ENCODE measurements at regions not wholly inside any gene's neighbourhood (a gene's known extent, or its start where the extent isn't known, plus 50 kb on each side); places are given as distances from the start of the nearest gene placed in this dataset.

DNA sequence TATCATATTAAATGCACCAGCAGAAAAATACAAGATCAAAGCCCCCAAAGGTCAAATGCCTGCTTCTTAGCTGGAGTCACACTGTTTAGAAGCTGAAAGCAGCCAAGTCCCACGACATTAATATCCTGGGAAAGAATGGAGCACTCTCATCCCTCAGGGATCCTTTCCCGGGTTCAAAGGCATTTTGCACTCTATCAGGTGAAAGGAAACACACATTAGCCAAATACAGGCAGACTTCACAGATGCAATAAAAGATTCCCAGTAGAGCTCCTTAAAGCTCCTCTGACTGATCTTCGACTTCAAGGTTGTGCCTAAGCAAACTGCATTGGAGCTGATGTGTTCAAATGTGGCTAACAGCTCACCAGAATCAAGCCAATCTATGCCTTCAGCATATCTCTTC is 158.4 kb downstream of the RNF152 start (continued):
- no peak for TF ChIP-seq SMC3 (conservative IDR thresholded peaks at IDR 0.05; ENCODE audit: insufficient read depth, low read depth, low read length)
- TF ChIP-seq, protein P1, sequence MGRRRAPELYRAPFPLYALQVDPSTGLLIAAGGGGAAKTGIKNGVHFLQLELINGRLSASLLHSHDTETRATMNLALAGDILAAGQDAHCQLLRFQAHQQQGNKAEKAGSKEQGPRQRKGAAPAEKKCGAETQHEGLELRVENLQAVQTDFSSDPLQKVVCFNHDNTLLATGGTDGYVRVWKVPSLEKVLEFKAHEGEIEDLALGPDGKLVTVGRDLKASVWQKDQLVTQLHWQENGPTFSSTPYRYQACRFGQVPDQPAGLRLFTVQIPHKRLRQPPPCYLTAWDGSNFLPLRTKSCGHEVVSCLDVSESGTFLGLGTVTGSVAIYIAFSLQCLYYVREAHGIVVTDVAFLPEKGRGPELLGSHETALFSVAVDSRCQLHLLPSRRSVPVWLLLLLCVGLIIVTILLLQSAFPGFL (CRISPR knock-in tag; IDR thresholded peaks at IDR 0.05), result no peak

DNA sequence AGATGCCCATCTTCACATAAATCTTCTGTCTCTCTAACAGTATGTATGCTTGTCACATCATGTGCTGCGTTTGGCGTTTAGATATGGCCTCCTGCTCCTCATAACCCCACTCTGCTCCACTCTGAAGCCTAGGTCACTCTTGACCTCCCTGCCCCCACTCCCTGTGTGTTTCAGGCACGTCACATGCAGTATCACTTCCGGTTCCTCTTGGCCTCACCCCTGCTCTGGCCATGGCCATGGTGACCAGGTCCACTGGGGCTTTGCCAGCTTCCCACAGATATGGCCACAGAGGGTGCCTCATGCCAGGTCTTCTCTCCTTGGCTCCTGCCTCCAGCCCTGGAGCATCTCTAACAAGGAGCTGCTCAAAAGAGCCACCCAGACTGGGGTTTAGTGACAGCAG is 160.0 kb downstream of the RNF152 start:
- no peaks in the 10 kb centered on the region for H3K27me3 ChIP-seq (ENCODE audit: control insufficient read depth in 2 of 2, insufficient read depth in 2 of 2, low read length in 2 of 2)
- no peak overlapping the region for H3K27ac ChIP-seq (ENCODE audit: extremely low read depth, low read depth, low read length)
- H3K4me2 ChIP-seq (ENCODE audit: insufficient read depth, low read length), result no peak overlapping the region
- BruUV-seq (replicated peaks), result no TSS peak
- no peaks in the 10 kb centered on the region for H4K20me1 ChIP-seq (replicated peaks; ENCODE audit: control insufficient read depth, insufficient read depth, low read length)
- no peak for DNase-seq (ENCODE audit: extremely low read depth in 1 of 4, low spot score in 3 of 4)
- FAIRE-seq, result no peak
- CTCF ChIA-PET (ENCODE audit: low intra/inter-chr PET ratio), result no interaction called here
- in situ Hi-C loops (cut with MboI) (no loop called here), intact Hi-C loops (cut with micrococcal nuclease) (no loop called here)
- no peak overlapping the region for H3K4me3 ChIP-seq
- H3K9ac ChIP-seq (ENCODE audit: insufficient read depth in 1 of 2, low read depth in 2 of 2, low read length in 2 of 2), result no peak overlapping the region
- ATAC-seq, result no peak
- POLR2A ChIA-PET, result no interaction called here
- whole genome bisulfite sequencing (ENCODE audit: insufficient coverage, low coverage, missing lambda C conversion rate), result 0% methylated on average over 4 of the region's 4 CpGs
- no peaks in the 10 kb centered on the region for H3K36me3 ChIP-seq (ENCODE audit: control insufficient read depth, insufficient read depth, low read length)
- no peaks in the 10 kb centered on the region for H3K9me1 ChIP-seq (ENCODE audit: control insufficient read depth, insufficient read depth, low read length)
- no peak overlapping the region for H2AFZ ChIP-seq (ENCODE audit: low read depth, low read length)
- H3K4me1 ChIP-seq (replicated peaks in 1 of 2; ENCODE audit: control insufficient read depth in 2 of 2, insufficient read depth in 2 of 2, low read length in 2 of 2), result no peaks in the 10 kb centered on the region
- H3K9me3 ChIP-seq (replicated peaks; ENCODE audit: control insufficient read depth, insufficient read depth, low read depth, low read length), result no peaks in the 10 kb centered on the region
- TF ChIP-seq TAF7 (tag; IDR thresholded peaks at IDR 0.05), result no peak
- no peaks in the 10 kb centered on the region for H3K79me2 ChIP-seq (ENCODE audit: control insufficient read depth, insufficient read depth, low read length)

All from K562 (cell line).